Endothelial cell of umbilical vein (primary cell): ENCODE measurements at regions not wholly inside any gene's neighbourhood (a gene's known extent, or its start where the extent isn't known, plus 50 kb on each side); places are given as distances from the start of the nearest gene placed in this dataset.

Experiments used
- BruUV-seq: library from RNA; stranded (reverse); fragments of 400-500 nt; replicated peaks from 2 replicates; lab custom pipeline; 2021; lab: Mats Ljungman, UMichigan
- CTCF ChIA-PET: fragments of 300-600, 350-600 bp; sonication (Branson Sonifier 250); formaldehyde crosslinking; loops from one replicate; lab custom pipeline; 2021; ENCODE audit warnings: antibody characterized with exemption, inconsistent platforms; lab: Charles Lee
- POLR2A ChIA-PET: fragments of 300-600, 350-600 bp; sonication (Branson Sonifier 250); formaldehyde crosslinking; loops from one replicate; lab custom pipeline; 2021; ENCODE audit warnings: antibody characterized with exemption, inconsistent platforms; lab: Charles Lee
- DNase-seq: peaks from one replicate; pipeline ENCODE4 v3.0.0-alpha.2; 2011; ENCODE audit warnings: low read depth, low spot score
- FAIRE-seq: peaks from 2 replicates; lab custom pipeline; 2011; peaks lifted over from hg19 to GRCh38; lab: Jason Lieb, UNC
- H2AFZ ChIP-seq: 2 replicates; pipeline ENCODE4 v1.6.0; 2012; ENCODE audit warnings: low read depth, low read length, control low read depth, inconsistent platforms
- H3K27ac ChIP-seq: 2 replicates; pipeline ENCODE4 v1.5.1; 2011; ENCODE audit warnings: low read depth, mild to moderate bottlenecking, control low read depth, low read length, moderate library complexity; ENCODE audit not compliant: insufficient read depth
- H3K27me3 ChIP-seq, 2 experiments: 2 replicates each; pipeline versions ENCODE4 v1.6.0 to v1.6.1; 2011; ENCODE audit warnings: low read length in 2 of 2, mixed read lengths in 1 of 2; ENCODE audit not compliant: control insufficient read depth in 2 of 2, insufficient read depth in 2 of 2
- H3K36me3 ChIP-seq, 2 experiments: 2 replicates in 1 of 2; 3 replicates in 1 of 2; pipeline ENCODE4 v1.5.1; 2011; ENCODE audit warnings: low read length in 2 of 2, mild to moderate bottlenecking in 1 of 2, moderate library complexity in 1 of 2; ENCODE audit not compliant: control insufficient read depth in 2 of 2, insufficient read depth in 2 of 2; ENCODE audit errors: extremely low read depth in 1 of 2
- H3K4me1 ChIP-seq: 3 replicates; pipeline ENCODE4 v1.5.1; 2011; ENCODE audit warnings: mild to moderate bottlenecking, low read length; ENCODE audit not compliant: control insufficient read depth, insufficient read depth; ENCODE audit errors: extremely low read depth
- H3K4me2 ChIP-seq: 2 replicates; pipeline ENCODE4 v1.6.1; 2011; ENCODE audit warnings: low read length, control low read depth, mixed read lengths; ENCODE audit not compliant: insufficient read depth
- H3K4me3 ChIP-seq, 3 experiments: fragments of 200-600 bp in 1 of 3; sonication (generic), shearing (Covaris generic) in 1 of 3; replicated peaks in 1 of 3; 2 replicates each; pipeline ENCODE4 v1.5.1; 2011 to 2016; ENCODE audit warnings: control low read depth in 3 of 3, low read length in 3 of 3, mild to moderate bottlenecking in 2 of 3, inconsistent platforms in 1 of 3, low read depth in 1 of 3, moderate library complexity in 1 of 3; ENCODE audit not compliant: insufficient read depth in 1 of 3
- H3K79me2 ChIP-seq: 2 replicates; pipeline ENCODE4 v1.6.0; 2012; ENCODE audit warnings: low read length, inconsistent platforms; ENCODE audit not compliant: control insufficient read depth, insufficient read depth
- H3K9ac ChIP-seq: replicated peaks from 2 replicates; pipeline ENCODE3; 2011; ENCODE audit warnings: low read length, control low read depth; ENCODE audit not compliant: insufficient read depth; ENCODE audit errors: extremely low read depth
- H3K9me1 ChIP-seq: replicated peaks from 3 replicates; pipeline ENCODE4 v1.6.0; 2011; ENCODE audit warnings: mild to moderate bottlenecking, low read length; ENCODE audit not compliant: control insufficient read depth, insufficient read depth; ENCODE audit errors: extremely low read depth
- H3K9me3 ChIP-seq: replicated peaks from 2 replicates; pipeline ENCODE4 v1.5.1; 2012; ENCODE audit warnings: low read length, inconsistent platforms; ENCODE audit not compliant: control insufficient read depth, insufficient read depth
- H4K20me1 ChIP-seq: replicated peaks from 2 replicates; pipeline ENCODE3; 2011; ENCODE audit warnings: mild to moderate bottlenecking, low read length; ENCODE audit not compliant: control insufficient read depth, insufficient read depth; ENCODE audit errors: extremely low read depth
- CTCF ChIP-seq, 2 donors: IDR thresholded peaks; 1 replicate in 1 of 2; 2 replicates in 1 of 2; pipeline ENCODE4 v1.5.1; 2011; ENCODE audit warnings: low read length in 2 of 2, mild to moderate bottlenecking in 2 of 2, moderate library complexity in 2 of 2, control low read depth in 1 of 2, inconsistent platforms in 1 of 2, low read depth in 1 of 2; ENCODE audit not compliant: insufficient read depth in 1 of 2; ENCODE audit errors: extremely low read depth in 1 of 2
- EZH2 ChIP-seq: IDR thresholded peaks from 2 replicates; pipeline ENCODE4 v1.6.1; 2012; ENCODE audit warnings: borderline replicate concordance, low read depth, mild to moderate bottlenecking, moderate library complexity, low read length, inconsistent platforms; ENCODE audit not compliant: severe bottlenecking
- FOS ChIP-seq: IDR thresholded peaks from 2 replicates; pipeline ENCODE4 v1.6.1; 2011; ENCODE audit warnings: mild to moderate bottlenecking, low read length, moderate library complexity, borderline replicate concordance; ENCODE audit not compliant: insufficient read depth
- GATA2 ChIP-seq: IDR thresholded peaks from 2 replicates; pipeline ENCODE4 v1.7.0; 2011; ENCODE audit warnings: low read depth, mild to moderate bottlenecking, moderate library complexity, mixed read lengths, low read length; ENCODE audit not compliant: insufficient read length, insufficient read depth
- JUN ChIP-seq: IDR thresholded peaks from 2 replicates; pipeline ENCODE4 v1.6.1; 2011; ENCODE audit warnings: borderline replicate concordance, low read depth; ENCODE audit not compliant: insufficient read length, insufficient read depth
- MAX ChIP-seq: IDR thresholded peaks from 2 replicates; pipeline ENCODE4 v1.6.1; 2011; ENCODE audit not compliant: insufficient read depth, insufficient read length
- MYC ChIP-seq: IDR thresholded peaks from one replicate; pipeline ENCODE4 v1.6.1; 2011; ENCODE audit warnings: mild to moderate bottlenecking, low read depth, low read length
- POLR2A ChIP-seq: IDR thresholded peaks from 2 replicates; pipeline ENCODE4 v1.6.1; 2012; ENCODE audit warnings: low read depth, mild to moderate bottlenecking, control low read depth, low read length
- POLR2AphosphoS5 ChIP-seq: IDR thresholded peaks from 2 replicates; pipeline ENCODE4 v1.6.1; 2012; ENCODE audit warnings: low read depth, mild to moderate bottlenecking, control low read depth, low read length, moderate library complexity; ENCODE audit not compliant: insufficient read depth
- dilution Hi-C: fragments of 300-500 bp; cut with MboI; formaldehyde crosslinking; loops from one replicate; pipeline ENCODE4 v1.15.0; 2019; ENCODE audit warnings: low sequenced_read_pairs; ENCODE audit not compliant: extremely low pct_ligation_motif_present
- intact Hi-C: fragments of 100-400 bp; cut with micrococcal nuclease; formaldehyde crosslinking; loops from one replicate; pipeline ENCODE4 v1.10.0; 2022

- dilution Hi-C loops, result no loop called here
- POLR2A ChIA-PET, result no interaction called here
- Histone ChIP-seq H2AFZ (no peak overlapping the region), H3K9ac (no peak overlapping the region), H3K9me3 (no peaks in the 10 kb centered on the region), H3K9me1 (no peaks in the 10 kb centered on the region), H3K4me1 (no peaks in the 10 kb centered on the region), H3K36me3 (no peaks in the 10 kb centered on the region), H4K20me1 (no peaks in the 10 kb centered on the region), H3K27me3 (no peaks in the 10 kb centered on the region), H3K4me2 (no peak overlapping the region), H3K4me3 (no peak overlapping the region), H3K27ac (no peak overlapping the region), H3K79me2 (no peaks in the 10 kb centered on the region)
- intact Hi-C loops, result no loop called here
- no peak for DNase-seq
- no TSS peak for BruUV-seq
- CTCF ChIA-PET, result no interaction called here
- no peak for TF ChIP-seq POLR2AphosphoS5
- no peak for TF ChIP-seq JUN
- no peak for TF ChIP-seq MYC
- no peak for TF ChIP-seq FOS
- no peak for TF ChIP-seq GATA2
- no peak for TF ChIP-seq EZH2
- TF ChIP-seq MAX, result no peak
- TF ChIP-seq POLR2A, result no peak
- no peak for TF ChIP-seq CTCF (IDR thresholded peaks at IDR 0.05; ENCODE audit: extremely low read depth in 1 of 2, insufficient read depth in 1 of 2, low read depth in 1 of 2, low read length in 2 of 2)
- no peak for FAIRE-seq
These were observed 672.4 kb upstream of the CHAC2 start for GRCh38 chr2:53095227-53095626.
